ENCODE measurements at regions not wholly inside any gene's neighbourhood (a gene's known extent, or its start where the extent isn't known, plus 50 kb on each side); places are given as distances from the start of the nearest gene placed in this dataset.

- RAD21 ChIA-PET (ENCODE audit: low non-redundant PET in 1 of 2, low total read pairs in 2 of 2, uncharacterized antibody in 2 of 2, unreplicated experiment in 2 of 2): no interaction called here
- no peak overlapping the region for H3K4me2 ChIP-seq (ENCODE audit: low read length)
- BruUV-seq (replicated peaks): no TSS peak
- H3K36me3 ChIP-seq (ENCODE audit: control insufficient read depth in 1 of 2, insufficient read depth in 2 of 2, low read length in 2 of 2): no peaks in the 10 kb centered on the region
- DNase-seq (ENCODE audit: low read depth, low spot score) (no peak), ATAC-seq (no peak)
- H4K20me1 ChIP-seq (ENCODE audit: insufficient read depth): no peaks in the 10 kb centered on the region
- no peak overlapping the region for H2AFZ ChIP-seq (ENCODE audit: low read depth, low read length, poor library complexity, severe bottlenecking)
- no peak overlapping the region for H3K4me3 ChIP-seq (replicated peaks in 1 of 2; ENCODE audit: low read depth in 1 of 2, low read length in 2 of 2)
- 0 out of 4 replicates have a peak, but pooled peaks cover 0 to 4% of the 10 kb centered on the region in 2 experiments for H3K4me1 ChIP-seq (ENCODE audit: control insufficient read depth in 1 of 2, insufficient read depth in 2 of 2, low read length in 2 of 2)
- no peak overlapping the region for H3K9ac ChIP-seq (ENCODE audit: low read length)
- intact Hi-C loops (cut with micrococcal nuclease): no loop called here
- H3K79me2 ChIP-seq (ENCODE audit: insufficient read depth, low read length): no peaks in the 10 kb centered on the region
- TF ChIP-seq ZFX (IDR thresholded peaks at IDR 0.05): no peak
- no peak for TF ChIP-seq YY1 (IDR thresholded peaks at IDR 0.05; ENCODE audit: extremely low read depth, insufficient replicate concordance, low read depth, low read length)
- TF ChIP-seq POLR2A (IDR thresholded peaks at IDR 0.05; ENCODE audit: borderline replicate concordance, extremely low read depth, insufficient read depth, insufficient read length): no peak
- TF ChIP-seq JUND (IDR thresholded peaks at IDR 0.05): no peak
- TF ChIP-seq, protein P1, sequence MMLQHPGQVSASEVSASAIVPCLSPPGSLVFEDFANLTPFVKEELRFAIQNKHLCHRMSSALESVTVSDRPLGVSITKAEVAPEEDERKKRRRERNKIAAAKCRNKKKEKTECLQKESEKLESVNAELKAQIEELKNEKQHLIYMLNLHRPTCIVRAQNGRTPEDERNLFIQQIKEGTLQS (IDR thresholded peaks at IDR 0.05): no peak
- no peak for TF ChIP-seq CBX3 (IDR thresholded peaks at IDR 0.05; ENCODE audit: low read depth)
- TF ChIP-seq ELF1 (IDR thresholded peaks at IDR 0.05; ENCODE audit: borderline replicate concordance, low read depth): no peak
- no peak for TF ChIP-seq EGR1 (IDR thresholded peaks at IDR 0.05; ENCODE audit: low read depth)
- no peak for TF ChIP-seq ZBTB33 (IDR thresholded peaks at IDR 0.05; ENCODE audit: extremely low read depth, insufficient replicate concordance, low read length)
- no peak for TF ChIP-seq FOSL1 (IDR thresholded peaks at IDR 0.05; ENCODE audit: low read depth)
- no peak for TF ChIP-seq CEBPB (IDR thresholded peaks at IDR 0.05; ENCODE audit: low read depth)
- TF ChIP-seq, protein P2, sequence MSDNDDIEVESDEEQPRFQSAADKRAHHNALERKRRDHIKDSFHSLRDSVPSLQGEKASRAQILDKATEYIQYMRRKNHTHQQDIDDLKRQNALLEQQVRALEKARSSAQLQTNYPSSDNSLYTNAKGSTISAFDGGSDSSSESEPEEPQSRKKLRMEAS (IDR thresholded peaks at IDR 0.05): no peak
- TF ChIP-seq RAD21 (IDR thresholded peaks at IDR 0.05; ENCODE audit: low read depth): no peak
- TF ChIP-seq EZH2phosphoT487 (IDR thresholded peaks at IDR 0.05; ENCODE audit: borderline replicate concordance): no peak
- no peak for TF ChIP-seq ZNF274 (IDR thresholded peaks at IDR 0.05; ENCODE audit: low read depth, low read length)
- TF ChIP-seq, protein P3, sequence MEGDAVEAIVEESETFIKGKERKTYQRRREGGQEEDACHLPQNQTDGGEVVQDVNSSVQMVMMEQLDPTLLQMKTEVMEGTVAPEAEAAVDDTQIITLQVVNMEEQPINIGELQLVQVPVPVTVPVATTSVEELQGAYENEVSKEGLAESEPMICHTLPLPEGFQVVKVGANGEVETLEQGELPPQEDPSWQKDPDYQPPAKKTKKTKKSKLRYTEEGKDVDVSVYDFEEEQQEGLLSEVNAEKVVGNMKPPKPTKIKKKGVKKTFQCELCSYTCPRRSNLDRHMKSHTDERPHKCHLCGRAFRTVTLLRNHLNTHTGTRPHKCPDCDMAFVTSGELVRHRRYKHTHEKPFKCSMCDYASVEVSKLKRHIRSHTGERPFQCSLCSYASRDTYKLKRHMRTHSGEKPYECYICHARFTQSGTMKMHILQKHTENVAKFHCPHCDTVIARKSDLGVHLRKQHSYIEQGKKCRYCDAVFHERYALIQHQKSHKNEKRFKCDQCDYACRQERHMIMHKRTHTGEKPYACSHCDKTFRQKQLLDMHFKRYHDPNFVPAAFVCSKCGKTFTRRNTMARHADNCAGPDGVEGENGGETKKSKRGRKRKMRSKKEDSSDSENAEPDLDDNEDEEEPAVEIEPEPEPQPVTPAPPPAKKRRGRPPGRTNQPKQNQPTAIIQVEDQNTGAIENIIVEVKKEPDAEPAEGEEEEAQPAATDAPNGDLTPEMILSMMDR (IDR thresholded peaks at IDR 0.05 in 2 of 3, conservative IDR thresholded peaks at IDR 0.05 in 1 of 3; ENCODE audit: borderline replicate concordance in 1 of 3, insufficient read depth in 1 of 3, low read depth in 2 of 3, low read length in 2 of 3): no peak
- CTCF ChIA-PET: no interaction called here
- no peaks in the 10 kb centered on the region for H3K9me2 ChIP-seq (ENCODE audit: insufficient read depth)
- no peak overlapping the region for H3K27ac ChIP-seq (ENCODE audit: low read depth, low read length)
- no peaks in the 10 kb centered on the region for H3K27me3 ChIP-seq (ENCODE audit: insufficient read depth, low read length)
- no peaks in the 10 kb centered on the region for H3K9me3 ChIP-seq (ENCODE audit: control insufficient read depth in 1 of 2, insufficient read depth in 1 of 2, low read depth in 1 of 2, low read length in 2 of 2)
- POLR2A ChIA-PET: no interaction called here
Observed at GRCh38 chr12:115404761-115405470, 720.9 kb upstream of the TBX3 start.

Measured in HCT116 (cell line).